Inflammatory macrophage treated with lipopolysaccharide for 1 hour (primary cell): ENCODE measurements at regions not wholly inside any gene's neighbourhood (a gene's known extent, or its start where the extent isn't known, plus 50 kb on each side); places are given as distances from the start of the nearest gene placed in this dataset.

Experiments
- DNase-seq, 2 donors: peaks; one replicate each; pipeline ENCODE4 v3.0.0-alpha.2; 2020 to 2022

DNA sequence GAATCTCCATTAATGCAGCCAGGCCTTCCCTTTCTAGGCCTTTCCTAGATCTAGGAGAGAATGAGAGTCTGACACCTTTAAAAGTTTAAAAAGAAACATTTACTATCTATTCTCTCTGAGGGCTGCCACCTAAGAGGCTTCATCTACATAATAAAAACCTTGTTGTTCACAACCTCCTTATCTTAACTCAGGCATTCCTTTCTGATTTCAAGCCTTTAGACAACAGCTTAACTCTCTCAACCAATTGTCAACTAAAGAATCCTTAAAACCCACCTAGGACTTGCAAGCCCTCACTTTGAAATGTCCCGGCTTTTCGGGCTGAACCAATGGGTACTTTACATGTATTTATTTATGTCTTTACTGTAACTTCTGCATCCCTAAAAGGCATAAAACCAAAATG, 64.3 kb upstream of the RET start:
- DNase-seq, result no peak

GRCh38 chr10:43013065-43013464, 63.8 kb upstream of the RET start:
- peak in 1 of 2 donors; percentile 7 for DNase-seq

GRCh38 chr10:43024524-43024923, 52.3 kb upstream of the RET start:
- DNase-seq, result no peak

- DNase-seq, result no peak
Observed at GRCh38 chr10:43024942-43025700, 51.7 kb upstream of the RET start.

GRCh38 chr10:43026039-43026973, 50.6 kb upstream of the RET start:
- DNase-seq, result no peak
